ENCODE measurements at regions not wholly inside any gene's neighbourhood (a gene's known extent, or its start where the extent isn't known, plus 50 kb on each side); places are given as distances from the start of the nearest gene placed in this dataset.
"Not testable (repeated sequence)": the region's sequence is repeated elsewhere in the genome, so short reads cannot be mapped to it uniquely, and the experiment has no call there.

GRCh38 chr20:23294671-23295070 lies 55.9 kb upstream of the NXT1 start:
- TF ChIP-seq CTCF (IDR thresholded peaks at IDR 0.05; ENCODE audit: unreplicated experiment) = no peak
- Mint-ChIP-seq H3K27me3 (ENCODE audit: low read depth) (peaks cover 8% of the 10 kb centered on the region), H3K4me1 (peaks cover 12% of the 10 kb centered on the region), H3K36me3 (no peaks in the 10 kb centered on the region), H3K9me3 (no peaks in the 10 kb centered on the region), H3K27ac (no peak overlapping the region), H3K4me3 (no peak overlapping the region)
- DNase-seq (ENCODE audit: low spot score in 2 of 2, unreplicated experiment in 2 of 2) = no peak

GRCh38 chr20:23294166-23294565 lies 56.4 kb upstream of the NXT1 start:
- Mint-ChIP-seq H3K27ac (no peak overlapping the region), H3K4me1 (peaks cover 12% of the 10 kb centered on the region), H3K36me3 (no peaks in the 10 kb centered on the region), H3K4me3 (no peak overlapping the region), H3K27me3 (ENCODE audit: low read depth) (peaks cover 8% of the 10 kb centered on the region), H3K9me3 (no peaks in the 10 kb centered on the region)
- TF ChIP-seq CTCF (IDR thresholded peaks at IDR 0.05; ENCODE audit: unreplicated experiment) = no peak
- DNase-seq (ENCODE audit: low spot score in 2 of 2, unreplicated experiment in 2 of 2) = no peak

- H3K36me3 Mint-ChIP-seq = no peaks in the 10 kb centered on the region
- H3K27ac Mint-ChIP-seq = no peak overlapping the region
- H3K9me3 Mint-ChIP-seq = no peaks in the 10 kb centered on the region
- peaks cover 12% of the 10 kb centered on the region for H3K4me1 Mint-ChIP-seq
- H3K27me3 Mint-ChIP-seq (ENCODE audit: low read depth) = peaks cover 8% of the 10 kb centered on the region
- no peak overlapping the region for H3K4me3 Mint-ChIP-seq
- no peak for DNase-seq (ENCODE audit: low spot score in 2 of 2, unreplicated experiment in 2 of 2)
- TF ChIP-seq CTCF (IDR thresholded peaks at IDR 0.05; ENCODE audit: unreplicated experiment) = no peak
Observed at GRCh38 chr20:23293689-23294088, 56.9 kb upstream of the NXT1 start.

GRCh38 chr20:23292311-23292710 lies 58.3 kb upstream of the NXT1 start:
- not testable (repeated sequence) for H3K27ac Mint-ChIP-seq; H3K27me3 Mint-ChIP-seq (ENCODE audit: low read depth); DNase-seq (ENCODE audit: low spot score in 2 of 2, unreplicated experiment in 2 of 2); H3K9me3 Mint-ChIP-seq; H3K4me3 Mint-ChIP-seq; H3K36me3 Mint-ChIP-seq
- peaks cover 12% of the 10 kb centered on the region for H3K4me1 Mint-ChIP-seq

- no peak for DNase-seq (ENCODE audit: low spot score in 2 of 2, unreplicated experiment in 2 of 2)
- no peak overlapping the region for H3K4me3 Mint-ChIP-seq
- peaks cover 6% of the 10 kb centered on the region for H3K27me3 Mint-ChIP-seq (ENCODE audit: low read depth)
- no peak overlapping the region for H3K27ac Mint-ChIP-seq
- no peaks in the 10 kb centered on the region for H3K9me3 Mint-ChIP-seq
- H3K36me3 Mint-ChIP-seq = no peaks in the 10 kb centered on the region
- TF ChIP-seq CTCF (IDR thresholded peaks at IDR 0.05; ENCODE audit: unreplicated experiment) = no peak
- peaks cover 10% of the 10 kb centered on the region for H3K4me1 Mint-ChIP-seq
Observed at GRCh38 chr20:23291575-23292240, 58.9 kb upstream of the NXT1 start.

- peaks cover 6% of the 10 kb centered on the region for H3K27me3 Mint-ChIP-seq (ENCODE audit: low read depth)
- H3K4me3 Mint-ChIP-seq = no peak overlapping the region
- DNase-seq (ENCODE audit: low spot score in 2 of 2, unreplicated experiment in 2 of 2) = no peak
- no peak for TF ChIP-seq CTCF (IDR thresholded peaks at IDR 0.05; ENCODE audit: unreplicated experiment)
- H3K9me3 Mint-ChIP-seq = no peaks in the 10 kb centered on the region
- no peak overlapping the region for H3K27ac Mint-ChIP-seq
- peaks cover 10% of the 10 kb centered on the region for H3K4me1 Mint-ChIP-seq
- no peaks in the 10 kb centered on the region for H3K36me3 Mint-ChIP-seq
Observed at GRCh38 chr20:23290761-23291574, 59.6 kb upstream of the NXT1 start.

All from mesothelial cell of epicardium (in vitro differentiated cells).